OCI-LY1 (cell line): ENCODE measurements at regions not wholly inside any gene's neighbourhood (a gene's known extent, or its start where the extent isn't known, plus 50 kb on each side); places are given as distances from the start of the nearest gene placed in this dataset.
"Not testable (repeated sequence)": the region's sequence is repeated elsewhere in the genome, so short reads cannot be mapped to it uniquely, and the experiment has no call there.

ENCODE experiments used
- EZH2 ChIP-seq: fragments of 200-600 bp; sonication (generic), shearing (Covaris generic); IDR thresholded peaks from 2 replicates; pipeline ENCODE4 v1.8.0; 2017; ENCODE audit warnings: borderline replicate concordance, mixed run types, mild to moderate bottlenecking, antibody characterized with exemption, low read length, moderate library complexity, mixed read lengths
- TF ChIP-seq, protein P1 (sequence below): fragments of 200-600 bp; sonication (generic), shearing (Covaris generic); IDR thresholded peaks from 2 replicates; pipeline ENCODE4 v1.5.1; 2017; ENCODE audit warnings: mild to moderate bottlenecking, antibody characterized with exemption, low read length, moderate library complexity, mixed read lengths

DNA sequence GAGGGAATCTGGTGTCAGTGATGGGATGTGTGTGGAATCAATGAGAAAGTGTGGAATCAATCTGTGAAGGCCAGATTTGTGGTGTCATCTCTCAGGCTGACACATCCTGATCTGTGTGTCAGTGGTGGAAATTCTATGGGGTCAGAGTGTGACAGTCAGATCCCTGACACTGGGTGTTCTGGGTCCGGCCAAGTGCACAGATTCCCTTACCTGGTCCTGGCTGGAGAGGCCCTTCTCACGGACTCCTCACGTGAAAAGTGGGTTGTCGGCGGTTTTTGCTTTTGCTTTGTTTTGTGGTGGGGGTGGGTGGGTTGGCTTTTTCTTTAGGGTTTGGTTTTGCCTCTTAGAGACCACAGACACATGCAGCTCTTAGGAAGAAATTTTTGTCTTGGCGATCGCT is 618.0 kb downstream of the KCNJ18 start:
- TF ChIP-seq, protein P1, sequence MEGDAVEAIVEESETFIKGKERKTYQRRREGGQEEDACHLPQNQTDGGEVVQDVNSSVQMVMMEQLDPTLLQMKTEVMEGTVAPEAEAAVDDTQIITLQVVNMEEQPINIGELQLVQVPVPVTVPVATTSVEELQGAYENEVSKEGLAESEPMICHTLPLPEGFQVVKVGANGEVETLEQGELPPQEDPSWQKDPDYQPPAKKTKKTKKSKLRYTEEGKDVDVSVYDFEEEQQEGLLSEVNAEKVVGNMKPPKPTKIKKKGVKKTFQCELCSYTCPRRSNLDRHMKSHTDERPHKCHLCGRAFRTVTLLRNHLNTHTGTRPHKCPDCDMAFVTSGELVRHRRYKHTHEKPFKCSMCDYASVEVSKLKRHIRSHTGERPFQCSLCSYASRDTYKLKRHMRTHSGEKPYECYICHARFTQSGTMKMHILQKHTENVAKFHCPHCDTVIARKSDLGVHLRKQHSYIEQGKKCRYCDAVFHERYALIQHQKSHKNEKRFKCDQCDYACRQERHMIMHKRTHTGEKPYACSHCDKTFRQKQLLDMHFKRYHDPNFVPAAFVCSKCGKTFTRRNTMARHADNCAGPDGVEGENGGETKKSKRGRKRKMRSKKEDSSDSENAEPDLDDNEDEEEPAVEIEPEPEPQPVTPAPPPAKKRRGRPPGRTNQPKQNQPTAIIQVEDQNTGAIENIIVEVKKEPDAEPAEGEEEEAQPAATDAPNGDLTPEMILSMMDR, result not testable (repeated sequence)
- not testable (repeated sequence) for TF ChIP-seq EZH2
